ENCODE measurements at regions not wholly inside any gene's neighbourhood (a gene's known extent, or its start where the extent isn't known, plus 50 kb on each side); places are given as distances from the start of the nearest gene placed in this dataset.
"Not testable (repeated sequence)": the region's sequence is repeated elsewhere in the genome, so short reads cannot be mapped to it uniquely, and the experiment has no call there.

DNA sequence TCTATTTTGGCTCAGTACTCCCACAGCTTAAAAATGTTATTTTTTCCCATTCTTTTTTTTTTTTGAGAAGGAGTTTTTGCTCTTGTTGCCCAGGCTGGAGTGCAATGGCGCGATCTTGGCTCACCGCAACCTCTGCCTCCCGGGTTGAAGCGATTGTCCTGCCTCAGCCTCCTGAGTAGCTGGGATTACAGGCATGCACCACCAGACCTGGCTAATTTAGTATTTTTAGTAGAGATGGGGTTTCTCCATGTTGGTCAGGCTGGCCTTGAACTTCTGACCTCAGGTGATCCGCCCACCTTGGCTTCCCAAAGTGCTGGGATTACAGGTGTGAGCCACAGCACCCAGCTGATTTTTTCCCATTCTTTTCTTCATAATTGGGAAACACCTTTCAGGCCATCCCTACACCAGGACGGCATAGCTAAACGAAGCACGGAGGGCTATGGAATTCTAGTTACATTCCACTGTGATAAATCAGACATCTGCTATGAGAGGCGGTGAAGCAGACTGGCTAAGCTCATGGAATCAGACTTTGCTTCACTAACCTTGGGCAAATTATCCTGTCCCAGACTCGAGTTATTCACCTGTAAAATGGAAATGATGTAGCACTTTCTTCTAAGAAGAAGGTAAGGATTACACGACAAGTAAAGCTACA is 68.7 kb upstream of the ZFAND5 start:
- in situ Hi-C loops (cut with MboI; ENCODE audit: low sequenced_read_pairs) = not testable (repeated sequence)

DNA sequence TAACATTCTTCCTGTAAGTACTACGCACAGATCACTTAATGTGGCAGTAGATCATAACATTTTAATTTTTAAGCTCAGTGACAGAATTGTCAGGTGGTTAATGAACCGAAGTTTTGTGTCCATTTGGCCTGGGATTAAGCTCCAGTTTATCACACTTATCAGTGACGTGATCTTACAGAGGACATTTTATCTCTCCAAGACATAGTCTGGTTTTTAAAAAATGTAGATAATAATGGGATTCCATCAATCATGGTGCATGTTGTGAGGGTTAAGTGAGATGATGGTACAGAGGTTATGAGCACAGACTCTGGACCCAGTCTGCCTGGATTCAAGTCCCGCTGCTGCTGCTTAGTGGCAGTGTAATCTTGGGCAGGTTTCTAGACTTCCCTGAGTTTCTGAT is 66.0 kb upstream of the ZFAND5 start:
- in situ Hi-C loops (cut with MboI; ENCODE audit: low sequenced_read_pairs) = no loop called here

DNA sequence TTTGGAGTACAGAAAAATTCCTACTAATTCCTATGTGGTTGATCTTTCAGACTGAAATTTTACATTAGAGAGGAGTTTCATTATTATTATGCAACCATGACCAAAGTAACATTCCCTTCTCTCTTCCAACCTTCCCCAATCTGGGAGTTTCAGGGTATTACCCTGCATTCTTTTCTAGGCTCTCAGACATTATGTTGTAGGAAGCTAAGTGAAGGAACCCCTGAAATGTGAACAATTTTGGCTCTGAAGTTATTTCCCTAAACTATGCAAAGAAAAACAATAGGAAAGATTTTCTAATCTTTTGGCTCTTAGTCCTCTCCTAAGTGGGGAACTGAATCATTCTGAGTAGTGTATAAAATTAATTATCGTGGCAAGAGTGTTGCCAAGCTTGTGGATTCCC is 63.3 kb upstream of the ZFAND5 start:
- in situ Hi-C loops (cut with MboI; ENCODE audit: low sequenced_read_pairs) = no loop called here

DNA sequence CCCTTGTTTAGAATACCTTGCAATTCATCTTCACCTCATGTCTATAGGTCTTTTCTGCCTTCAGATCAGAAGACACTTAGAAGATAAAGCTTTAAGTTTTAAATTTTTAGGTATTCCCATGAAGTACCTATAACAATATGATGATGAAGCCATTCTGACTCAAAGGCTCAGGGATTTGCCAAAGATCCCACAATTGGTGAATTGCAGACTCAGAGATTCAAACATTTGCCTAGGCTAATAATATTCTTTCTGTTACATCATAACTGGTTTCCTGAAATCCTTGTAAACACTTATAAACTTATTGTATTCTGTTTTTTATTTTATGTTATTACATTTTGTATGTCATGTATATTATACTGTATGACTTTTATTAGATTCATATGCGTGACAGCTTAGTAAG is 62.8 kb upstream of the ZFAND5 start:
- in situ Hi-C loops (cut with MboI; ENCODE audit: low sequenced_read_pairs) = no loop called here

DNA sequence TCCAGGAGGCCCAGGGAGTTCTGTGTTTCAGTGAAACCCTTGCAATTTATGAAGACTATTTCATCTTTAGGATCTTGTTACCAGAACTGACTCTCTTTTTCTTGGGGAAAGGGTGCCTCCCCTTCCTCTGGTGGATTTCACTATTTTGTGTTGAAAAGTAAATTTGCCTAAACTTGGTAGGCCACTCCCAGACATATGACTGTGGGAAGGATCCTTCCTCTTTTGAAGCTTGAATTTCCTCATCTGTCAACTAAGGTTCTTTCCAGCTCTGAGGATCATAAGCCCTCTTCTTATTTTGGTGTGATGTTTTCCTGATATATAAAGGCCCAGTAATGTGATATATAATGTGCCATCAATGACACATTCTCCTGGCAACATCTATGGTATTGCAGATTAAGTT is 59.1 kb upstream of the ZFAND5 start:
- in situ Hi-C loops (cut with MboI; ENCODE audit: low sequenced_read_pairs) = no loop called here

DNA sequence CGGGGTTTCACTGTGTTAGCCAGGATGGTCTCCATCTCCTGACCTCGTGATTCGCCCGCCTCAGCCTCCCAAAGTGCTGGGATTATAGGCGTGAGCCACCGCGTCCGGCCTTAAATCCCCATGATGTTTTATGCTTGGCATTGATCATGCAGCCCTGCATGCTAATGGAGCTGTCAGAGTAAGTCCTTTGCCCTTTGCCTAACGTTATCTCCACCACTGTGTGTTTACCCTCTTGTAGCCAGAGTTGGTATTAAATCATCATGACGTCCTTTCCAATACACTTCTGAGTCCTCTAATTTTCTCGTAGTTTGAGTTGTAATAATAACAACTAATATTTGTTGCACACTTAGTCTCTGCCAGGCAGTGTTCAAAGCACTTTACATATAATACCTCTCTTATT is 57.2 kb upstream of the ZFAND5 start:
- in situ Hi-C loops (cut with MboI; ENCODE audit: low sequenced_read_pairs) = no loop called here

DNA sequence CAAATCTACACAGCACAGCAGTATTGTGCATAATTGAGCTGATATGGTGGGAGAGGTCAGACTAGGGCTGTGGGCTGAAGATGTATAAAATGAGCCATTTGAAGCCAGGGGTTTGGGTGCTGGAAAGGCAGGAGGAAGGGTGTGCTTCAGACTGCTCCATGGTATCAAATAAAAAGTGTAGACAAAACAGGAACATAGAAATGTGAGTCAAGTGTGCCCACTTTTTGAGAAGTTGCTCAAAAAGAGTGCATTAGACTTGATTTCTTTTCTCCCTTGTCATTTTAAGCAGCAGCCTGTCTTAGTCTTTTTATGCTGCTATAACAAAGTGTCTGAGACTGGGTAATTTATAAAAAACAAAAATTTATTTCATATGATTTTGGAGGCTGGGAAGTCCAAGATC is 55.8 kb upstream of the ZFAND5 start:
- in situ Hi-C loops (cut with MboI; ENCODE audit: low sequenced_read_pairs) = no loop called here

DNA sequence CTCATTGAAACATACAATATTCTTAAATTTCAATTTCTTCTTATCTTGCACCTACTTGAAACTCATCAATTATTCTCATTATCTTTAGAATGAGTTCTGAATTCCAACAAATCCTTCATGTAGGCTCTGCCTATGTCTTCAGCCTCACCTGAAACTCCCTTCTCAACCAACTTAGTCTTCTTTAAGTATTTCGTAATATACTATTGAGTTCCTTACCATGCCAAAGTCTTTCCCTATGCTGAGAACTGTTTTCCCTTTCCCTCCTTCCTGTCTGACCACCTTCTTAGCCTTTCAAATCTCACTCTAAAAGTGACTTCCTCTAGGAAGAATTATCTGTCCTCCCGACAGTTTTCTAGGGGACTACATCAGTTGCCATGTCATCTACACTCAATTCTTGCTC is 50.9 kb upstream of the ZFAND5 start:
- in situ Hi-C loops (cut with MboI; ENCODE audit: low sequenced_read_pairs) = no loop called here

DNA sequence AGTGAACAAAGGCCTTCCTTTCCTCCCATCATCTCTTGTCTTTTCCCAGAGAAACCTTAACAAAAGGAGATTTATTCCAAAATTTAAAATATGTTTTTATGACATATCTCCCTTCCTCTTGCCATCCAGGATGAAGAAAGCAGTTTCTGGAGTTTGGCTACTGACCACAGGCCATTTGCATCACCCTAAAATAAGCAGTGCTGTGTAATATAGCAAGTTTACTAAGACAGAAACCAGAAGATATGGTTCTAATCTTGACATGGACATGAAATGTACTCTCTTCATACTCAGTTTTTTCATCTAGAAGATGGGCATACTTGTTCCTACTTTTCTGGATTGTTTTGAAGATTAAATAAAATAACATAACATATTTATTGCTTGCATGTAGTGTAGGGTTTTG is 50.2 kb upstream of the ZFAND5 start:
- in situ Hi-C loops (cut with MboI; ENCODE audit: low sequenced_read_pairs) = no loop called here

Measured in HL-60/S4 treated with retinoic acid at 250 ng/mL for 4 days and 3 days (cell line).